ENCODE measurements at regions not wholly inside any gene's neighbourhood (a gene's known extent, or its start where the extent isn't known, plus 50 kb on each side); places are given as distances from the start of the nearest gene placed in this dataset.

GRCh38 chr11:80196932-80197554, 756.2 kb upstream of the TENM4 start:
- Histone ChIP-seq H3K27me3 (no peaks in the 10 kb centered on the region), H4K20me1 (ENCODE audit: insufficient read depth, poor library complexity, severe bottlenecking) (no peaks in the 10 kb centered on the region), H3K36me3 (replicated peaks; ENCODE audit: insufficient read depth, low read depth) (no peaks in the 10 kb centered on the region), H3K27ac (no peak overlapping the region), H3K9me3 (ENCODE audit: low read depth) (no peaks in the 10 kb centered on the region), H3K4me2 (no peak overlapping the region), H3K9me2 (replicated peaks; ENCODE audit: insufficient read depth) (no peaks in the 10 kb centered on the region), H2AFZ (no peak overlapping the region), H3K4me3 (no peak overlapping the region), H3K79me2 (no peaks in the 10 kb centered on the region), H3K4me1 (ENCODE audit: insufficient read depth) (no peaks in the 10 kb centered on the region)
- no peak for DNase-seq (ENCODE audit: low spot score)
- TF ChIP-seq EZH2 (IDR thresholded peaks at IDR 0.05; ENCODE audit: borderline replicate concordance) = no peak
- no peak for TF ChIP-seq EZH2phosphoT487 (IDR thresholded peaks at IDR 0.05; ENCODE audit: low read depth, severe bottlenecking, unreplicated experiment)
- no peak for TF ChIP-seq CTCF (IDR thresholded peaks at IDR 0.05; ENCODE audit: poor library complexity)
- WGBS (ENCODE audit: low lambda C conversion rate, missing lambda C conversion rate) = 83% methylated on average over 4 of the region's 4 CpGs

GRCh38 chr11:80196041-80196440, 755.2 kb upstream of the TENM4 start:
- Histone ChIP-seq H3K9me3 (ENCODE audit: low read depth) (no peaks in the 10 kb centered on the region), H3K79me2 (no peaks in the 10 kb centered on the region), H3K36me3 (replicated peaks; ENCODE audit: insufficient read depth, low read depth) (no peaks in the 10 kb centered on the region), H4K20me1 (ENCODE audit: insufficient read depth, poor library complexity, severe bottlenecking) (no peaks in the 10 kb centered on the region), H3K27me3 (no peaks in the 10 kb centered on the region), H3K4me1 (ENCODE audit: insufficient read depth) (no peaks in the 10 kb centered on the region), H3K4me2 (no peak overlapping the region), H3K27ac (no peak overlapping the region), H3K9me2 (replicated peaks; ENCODE audit: insufficient read depth) (no peaks in the 10 kb centered on the region), H2AFZ (no peak overlapping the region), H3K4me3 (no peak overlapping the region)
- DNase-seq (ENCODE audit: low spot score) = no peak
- no peak for TF ChIP-seq EZH2phosphoT487 (IDR thresholded peaks at IDR 0.05; ENCODE audit: low read depth, severe bottlenecking, unreplicated experiment)
- TF ChIP-seq EZH2 (IDR thresholded peaks at IDR 0.05; ENCODE audit: borderline replicate concordance) = no peak
- no peak for TF ChIP-seq CTCF (IDR thresholded peaks at IDR 0.05; ENCODE audit: poor library complexity)

- Histone ChIP-seq H2AFZ (no peak overlapping the region), H4K20me1 (ENCODE audit: insufficient read depth, poor library complexity, severe bottlenecking) (no peaks in the 10 kb centered on the region), H3K36me3 (replicated peaks; ENCODE audit: insufficient read depth, low read depth) (no peaks in the 10 kb centered on the region), H3K4me1 (ENCODE audit: insufficient read depth) (no peaks in the 10 kb centered on the region), H3K4me2 (no peak overlapping the region), H3K9me3 (ENCODE audit: low read depth) (no peaks in the 10 kb centered on the region), H3K4me3 (no peak overlapping the region), H3K79me2 (no peaks in the 10 kb centered on the region), H3K27me3 (no peaks in the 10 kb centered on the region), H3K9me2 (replicated peaks; ENCODE audit: insufficient read depth) (no peaks in the 10 kb centered on the region), H3K27ac (no peak overlapping the region)
- TF ChIP-seq EZH2 (IDR thresholded peaks at IDR 0.05; ENCODE audit: borderline replicate concordance) = no peak
- no peak for TF ChIP-seq EZH2phosphoT487 (IDR thresholded peaks at IDR 0.05; ENCODE audit: low read depth, severe bottlenecking, unreplicated experiment)
- TF ChIP-seq CTCF (IDR thresholded peaks at IDR 0.05; ENCODE audit: poor library complexity) = no peak
- no peak for DNase-seq (ENCODE audit: low spot score)
- 50% methylated on average over 1 of the region's 1 CpG for WGBS (ENCODE audit: low lambda C conversion rate, missing lambda C conversion rate)
Observed at GRCh38 chr11:80194625-80195024, 753.8 kb upstream of the TENM4 start.

- WGBS (ENCODE audit: low lambda C conversion rate, missing lambda C conversion rate) = 96% methylated on average over 1 of the region's 1 CpG
- H3K4me1 ChIP-seq (ENCODE audit: insufficient read depth) = no peaks in the 10 kb centered on the region
- no peak overlapping the region for H3K4me2 ChIP-seq
- no peak overlapping the region for H2AFZ ChIP-seq
- no peaks in the 10 kb centered on the region for H3K36me3 ChIP-seq (replicated peaks; ENCODE audit: insufficient read depth, low read depth)
- H3K9me3 ChIP-seq (ENCODE audit: low read depth) = no peaks in the 10 kb centered on the region
- DNase-seq (ENCODE audit: low spot score) = no peak
- H3K9me2 ChIP-seq (replicated peaks; ENCODE audit: insufficient read depth) = no peaks in the 10 kb centered on the region
- no peaks in the 10 kb centered on the region for H3K79me2 ChIP-seq
- H4K20me1 ChIP-seq (ENCODE audit: insufficient read depth, poor library complexity, severe bottlenecking) = no peaks in the 10 kb centered on the region
- H3K27me3 ChIP-seq = no peaks in the 10 kb centered on the region
- H3K4me3 ChIP-seq = no peak overlapping the region
- no peak for TF ChIP-seq EZH2phosphoT487 (IDR thresholded peaks at IDR 0.05; ENCODE audit: low read depth, severe bottlenecking, unreplicated experiment)
- no peak for TF ChIP-seq CTCF (IDR thresholded peaks at IDR 0.05; ENCODE audit: poor library complexity)
- TF ChIP-seq EZH2 (IDR thresholded peaks at IDR 0.05; ENCODE audit: borderline replicate concordance) = no peak
- H3K27ac ChIP-seq = no peak overlapping the region
Observed at GRCh38 chr11:80194016-80194415, 753.2 kb upstream of the TENM4 start.
